Glutamatergic neuron (in vitro differentiated cells): ENCODE measurements at regions not wholly inside any gene's neighbourhood (a gene's known extent, or its start where the extent isn't known, plus 50 kb on each side); places are given as distances from the start of the nearest gene placed in this dataset.

Source experiments
- DNase-seq: peaks from one replicate; pipeline ENCODE4 v3.0.0; 2022
- H3K27ac Mint-ChIP-seq: one replicate; pipeline ENCODE4 v1.8.0; 2020; ENCODE audit warnings: mild to moderate bottlenecking, mixed read lengths, inconsistent platforms; ENCODE audit not compliant: unreplicated experiment
- H3K27me3 Mint-ChIP-seq: one replicate; pipeline ENCODE4 v1.8.0; 2020; ENCODE audit warnings: mild to moderate bottlenecking, moderate library complexity, mixed read lengths, inconsistent platforms; ENCODE audit not compliant: unreplicated experiment
- H3K36me3 Mint-ChIP-seq: one replicate; pipeline ENCODE4 v1.8.0; 2020; ENCODE audit warnings: mild to moderate bottlenecking, mixed read lengths, inconsistent platforms; ENCODE audit not compliant: unreplicated experiment
- H3K4me1 Mint-ChIP-seq: one replicate; pipeline ENCODE4 v1.8.0; 2020; ENCODE audit warnings: mild to moderate bottlenecking, low read depth, mixed read lengths, inconsistent platforms; ENCODE audit not compliant: unreplicated experiment
- H3K4me3 Mint-ChIP-seq: one replicate; pipeline ENCODE4 v1.8.0; 2020; ENCODE audit warnings: mild to moderate bottlenecking, mixed read lengths, inconsistent platforms; ENCODE audit not compliant: unreplicated experiment
- H3K9me3 Mint-ChIP-seq: one replicate; pipeline ENCODE4 v1.8.0; 2020; ENCODE audit warnings: mild to moderate bottlenecking, moderate library complexity, mixed read lengths, inconsistent platforms; ENCODE audit not compliant: unreplicated experiment
- TF ChIP-seq, protein P1 (sequence below): fragments of 200-600 bp; sonication (generic); IDR thresholded peaks from one replicate; pipeline ENCODE4 v1.5.0; 2021; ENCODE audit not compliant: partially characterized antibody, unreplicated experiment

DNA sequence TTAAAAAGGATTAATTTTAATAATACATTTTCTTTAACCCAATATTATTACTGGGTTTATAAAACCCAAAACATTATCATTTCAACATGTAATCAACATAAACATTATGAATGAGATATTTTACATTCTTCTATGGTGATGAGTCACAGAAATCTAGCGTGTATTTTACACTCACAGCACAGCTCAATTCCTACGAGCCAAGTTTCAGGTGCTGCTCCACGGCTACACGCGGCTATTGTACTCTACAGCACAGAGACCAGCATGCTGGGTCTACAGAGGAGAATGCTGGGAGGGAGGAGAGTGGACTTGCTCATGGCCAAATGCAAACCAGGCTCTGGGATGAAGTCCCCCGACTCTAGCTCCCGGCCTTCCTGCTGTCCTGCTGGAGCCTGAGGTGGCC lies 72.0 kb upstream of the LMO1 start:
- DNase-seq, result no peak
- Mint-ChIP-seq H3K27me3 (peaks cover 5% of the 10 kb centered on the region), H3K9me3 (peaks cover 3% of the 10 kb centered on the region), H3K27ac (no peak overlapping the region), H3K36me3 (no peaks in the 10 kb centered on the region), H3K4me1 (no peaks in the 10 kb centered on the region), H3K4me3 (no peak overlapping the region)
- TF ChIP-seq, protein P1, sequence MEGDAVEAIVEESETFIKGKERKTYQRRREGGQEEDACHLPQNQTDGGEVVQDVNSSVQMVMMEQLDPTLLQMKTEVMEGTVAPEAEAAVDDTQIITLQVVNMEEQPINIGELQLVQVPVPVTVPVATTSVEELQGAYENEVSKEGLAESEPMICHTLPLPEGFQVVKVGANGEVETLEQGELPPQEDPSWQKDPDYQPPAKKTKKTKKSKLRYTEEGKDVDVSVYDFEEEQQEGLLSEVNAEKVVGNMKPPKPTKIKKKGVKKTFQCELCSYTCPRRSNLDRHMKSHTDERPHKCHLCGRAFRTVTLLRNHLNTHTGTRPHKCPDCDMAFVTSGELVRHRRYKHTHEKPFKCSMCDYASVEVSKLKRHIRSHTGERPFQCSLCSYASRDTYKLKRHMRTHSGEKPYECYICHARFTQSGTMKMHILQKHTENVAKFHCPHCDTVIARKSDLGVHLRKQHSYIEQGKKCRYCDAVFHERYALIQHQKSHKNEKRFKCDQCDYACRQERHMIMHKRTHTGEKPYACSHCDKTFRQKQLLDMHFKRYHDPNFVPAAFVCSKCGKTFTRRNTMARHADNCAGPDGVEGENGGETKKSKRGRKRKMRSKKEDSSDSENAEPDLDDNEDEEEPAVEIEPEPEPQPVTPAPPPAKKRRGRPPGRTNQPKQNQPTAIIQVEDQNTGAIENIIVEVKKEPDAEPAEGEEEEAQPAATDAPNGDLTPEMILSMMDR, result no peak

DNA sequence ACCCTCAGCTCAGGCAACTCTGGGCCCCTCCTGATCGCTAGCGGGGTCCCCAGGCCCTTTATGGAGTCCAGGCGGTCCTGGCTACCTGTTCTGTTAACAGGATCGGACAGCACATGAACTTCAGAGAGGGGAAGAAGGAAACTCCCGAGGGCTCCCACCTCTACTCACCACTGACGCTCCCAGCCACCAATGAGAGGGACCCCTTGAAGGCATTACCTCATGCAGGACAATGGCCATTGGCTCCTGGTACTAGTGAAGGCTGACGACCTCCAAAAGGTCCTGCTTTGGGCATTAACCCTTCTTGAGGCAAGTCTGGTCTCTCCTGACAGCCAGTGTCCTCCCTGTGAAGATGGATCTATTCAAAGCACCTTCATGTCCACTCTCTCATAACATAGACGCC lies 71.5 kb upstream of the LMO1 start:
- Mint-ChIP-seq H3K27me3 (peaks cover 5% of the 10 kb centered on the region), H3K4me1 (no peaks in the 10 kb centered on the region), H3K4me3 (no peak overlapping the region), H3K27ac (no peak overlapping the region), H3K9me3 (peaks cover 3% of the 10 kb centered on the region), H3K36me3 (no peaks in the 10 kb centered on the region)
- TF ChIP-seq, protein P1, result no peak
- no peak for DNase-seq

DNA sequence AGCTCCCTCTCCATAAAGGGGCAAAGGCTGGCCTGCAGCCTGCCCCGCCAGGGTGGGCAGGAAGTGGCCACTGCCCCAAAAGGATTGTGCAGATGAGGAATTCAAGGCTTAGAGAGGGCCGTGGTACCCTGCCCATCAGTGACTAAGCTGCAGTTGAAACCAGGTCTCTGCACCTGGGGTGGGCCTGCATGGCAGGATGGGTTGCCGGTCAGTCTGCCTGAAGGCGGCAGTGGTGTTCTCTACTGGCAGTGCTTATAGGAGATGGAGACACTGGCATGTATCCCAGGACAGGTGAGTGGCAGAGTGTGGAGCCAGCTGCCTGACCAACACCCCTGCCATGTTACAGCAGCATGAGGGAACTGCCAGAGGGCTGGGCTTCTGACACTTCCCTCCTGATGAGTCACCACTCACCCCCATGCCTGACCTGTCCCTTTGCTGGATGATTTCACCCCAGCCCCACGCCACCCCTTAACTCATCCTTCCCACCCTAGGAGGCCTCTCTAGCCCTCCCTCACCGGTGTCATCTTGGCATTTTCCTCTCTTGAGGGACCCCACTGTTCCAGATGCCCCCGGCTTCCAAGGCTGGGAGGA lies 70.2 kb upstream of the LMO1 start:
- H3K36me3 Mint-ChIP-seq, result no peaks in the 10 kb centered on the region
- peaks cover 3% of the 10 kb centered on the region for H3K9me3 Mint-ChIP-seq

DNA sequence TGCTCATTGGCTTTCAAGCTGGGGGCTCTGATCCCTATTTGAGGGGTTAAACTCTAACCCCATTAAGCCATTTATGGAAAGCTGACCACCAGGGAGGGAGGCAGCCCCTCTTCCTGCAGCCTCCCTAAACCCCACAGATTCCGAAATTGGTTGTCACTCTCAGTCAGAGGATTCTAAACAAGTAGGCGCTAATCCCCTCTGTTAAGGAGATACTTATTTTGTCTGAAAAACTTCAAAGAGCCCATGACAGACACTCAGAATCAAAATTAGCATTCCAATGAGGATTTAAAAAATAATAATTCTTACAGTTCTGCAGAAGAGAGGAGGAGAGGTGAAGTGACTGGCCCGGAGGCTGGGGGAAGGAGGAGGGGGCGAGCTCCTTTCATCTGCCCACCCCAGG lies 69.7 kb upstream of the LMO1 start:
- H3K9me3 Mint-ChIP-seq, result peaks cover 3% of the 10 kb centered on the region
- DNase-seq, result no peak
- no peaks in the 10 kb centered on the region for H3K36me3 Mint-ChIP-seq
- no peak overlapping the region for H3K4me3 Mint-ChIP-seq
- no peak overlapping the region for H3K27ac Mint-ChIP-seq
- TF ChIP-seq, protein P1, result no peak
- H3K27me3 Mint-ChIP-seq, result peaks cover 5% of the 10 kb centered on the region
- peaks cover 6% of the 10 kb centered on the region for H3K4me1 Mint-ChIP-seq

More for the DNA sequence above, 70.2 kb upstream of the LMO1 start:
- H3K27me3 Mint-ChIP-seq, result peaks cover 5% of the 10 kb centered on the region
- TF ChIP-seq, protein P1, result no peak
- DNase-seq, result no peak
- no peak overlapping the region for H3K27ac Mint-ChIP-seq
- H3K4me3 Mint-ChIP-seq, result no peak overlapping the region
- peaks cover 6% of the 10 kb centered on the region for H3K4me1 Mint-ChIP-seq

DNA sequence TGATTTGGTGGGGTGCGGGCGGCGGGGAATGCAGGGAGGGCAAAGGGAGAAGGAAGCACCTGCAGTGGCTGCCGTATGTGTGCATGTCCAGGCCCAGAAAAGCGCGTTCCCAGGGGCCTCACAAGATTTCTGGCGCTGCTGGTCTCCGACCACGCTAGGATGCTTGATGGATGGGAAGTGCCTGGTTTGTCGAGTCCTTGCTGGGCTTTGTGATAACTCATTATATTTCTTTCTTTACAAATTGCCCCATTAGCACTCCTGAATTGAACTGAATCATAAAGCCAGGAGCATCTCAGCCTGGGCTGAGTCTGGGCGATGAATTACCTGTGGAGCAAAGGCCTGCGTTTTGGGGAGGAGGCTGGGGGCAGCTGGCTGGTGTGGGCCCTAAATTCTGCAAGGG lies 69.2 kb upstream of the LMO1 start:
- DNase-seq, result no peak
- H3K4me3 Mint-ChIP-seq, result no peak overlapping the region
- TF ChIP-seq, protein P1, result no peak
- no peak overlapping the region for H3K27ac Mint-ChIP-seq
- peaks cover 5% of the 10 kb centered on the region for H3K27me3 Mint-ChIP-seq
- H3K4me1 Mint-ChIP-seq, result peaks cover 6% of the 10 kb centered on the region
- H3K36me3 Mint-ChIP-seq, result no peaks in the 10 kb centered on the region
- peaks cover 3% of the 10 kb centered on the region for H3K9me3 Mint-ChIP-seq
